HepG2 (cell line): ENCODE measurements at regions not wholly inside any gene's neighbourhood (a gene's known extent, or its start where the extent isn't known, plus 50 kb on each side); places are given as distances from the start of the nearest gene placed in this dataset.

Source experiments
- ATAC-seq: fragments of 200-7000 bp; cut with Tn5 transposase; 3 replicates; pipeline ENCODE4 v1.9.1; 2020; ENCODE audit warnings: mild to moderate bottlenecking, moderate library complexity
- BruUV-seq: library from RNA; stranded (reverse); fragments of 400-500 nt; replicated peaks from 2 replicates; lab custom pipeline; 2021; lab: Mats Ljungman, UMichigan
- CTCF ChIA-PET: fragments of 300-600 bp; formaldehyde crosslinking; extraction: SDS; loops from one replicate; lab custom pipeline; 2021; ENCODE audit warnings: low total read pairs, inconsistent platforms, low intra/inter-chr PET ratio; lab: Yijun Ruan, JAX
- POLR2A ChIA-PET: fragments of 350-600 bp; sonication (Branson Sonifier 250); formaldehyde crosslinking; loops from one replicate; lab custom pipeline; 2020; ENCODE audit warnings: antibody characterized with exemption, inconsistent platforms; lab: Yijun Ruan, JAX
- DNase-seq: peaks from one replicate; pipeline ENCODE4 v3.0.0-alpha.2; 2015; ENCODE audit warnings: low spot score
- FAIRE-seq: peaks from 3 replicates; lab custom pipeline; 2011; peaks lifted over from hg19 to GRCh38; lab: Jason Lieb, UNC
- H2AFZ ChIP-seq: one replicate; pipeline ENCODE4 v1.6.1; 2011; ENCODE audit warnings: low read length, inconsistent platforms
- H3K27ac ChIP-seq: fragments of 300-600 bp; 3 replicates; pipeline ENCODE4 v1.8.0; 2011; ENCODE audit warnings: mixed run types, mild to moderate bottlenecking, mixed read lengths, low read length, inconsistent platforms; ENCODE audit not compliant: insufficient read depth; ENCODE audit errors: extremely low read length
- H3K27me3 ChIP-seq, 2 experiments: fragments of 200-600 bp in 1 of 2; 2 replicates in 1 of 2; 3 replicates in 1 of 2; pipeline versions ENCODE4 v1.6.0 to v1.8.0; 2011; ENCODE audit warnings: low read length in 2 of 2, mild to moderate bottlenecking in 2 of 2, moderate library complexity in 2 of 2, inconsistent platforms in 1 of 2; ENCODE audit not compliant: insufficient read depth in 2 of 2, control insufficient read depth in 1 of 2
- H3K36me3 ChIP-seq, 2 experiments: fragments of 200-600 bp in 1 of 2; replicated peaks in 1 of 2; 2 replicates in 1 of 2; 3 replicates in 1 of 2; pipeline versions ENCODE4 v1.5.1 to v1.8.0; 2011; ENCODE audit warnings: low read length in 2 of 2, inconsistent platforms in 1 of 2; ENCODE audit not compliant: insufficient read depth in 2 of 2, control insufficient read depth in 1 of 2
- H3K4me1 ChIP-seq: 2 replicates; pipeline ENCODE4 v1.5.1; 2012; ENCODE audit warnings: low read length, inconsistent platforms; ENCODE audit not compliant: insufficient read depth
- H3K4me2 ChIP-seq: 2 replicates; pipeline ENCODE4 v1.6.0; 2011; ENCODE audit warnings: low read depth, low read length, inconsistent platforms
- H3K4me3 ChIP-seq, 3 experiments: fragments of 200-600 bp in 1 of 3; sonication (generic), shearing (Covaris generic) in 1 of 3; replicated peaks in 1 of 3; 2 replicates each; pipeline ENCODE4 v1.5.1; 2011 to 2016; ENCODE audit warnings: low read length in 3 of 3, inconsistent platforms in 2 of 3, low read depth in 2 of 3, mild to moderate bottlenecking in 2 of 3, control low read depth in 1 of 3, mixed read lengths in 1 of 3; ENCODE audit not compliant: insufficient read depth in 1 of 3
- H3K79me2 ChIP-seq: one replicate; pipeline ENCODE4 v1.6.1; 2011; ENCODE audit warnings: low read length, inconsistent platforms; ENCODE audit not compliant: insufficient read depth
- H3K9ac ChIP-seq: 2 replicates; pipeline ENCODE4 v1.6.0; 2011; ENCODE audit warnings: mild to moderate bottlenecking, low read depth, low read length, inconsistent platforms; ENCODE audit not compliant: insufficient read depth
- H3K9me3 ChIP-seq: 2 replicates; pipeline ENCODE4 v1.5.1; 2012; ENCODE audit warnings: mild to moderate bottlenecking, low read length
- H4K20me1 ChIP-seq: 2 replicates; pipeline ENCODE4 v1.6.0; 2011; ENCODE audit warnings: inconsistent platforms, mild to moderate bottlenecking, low read length, moderate library complexity; ENCODE audit not compliant: insufficient read depth
- HOXD1 ChIP-seq: sonication (generic); formaldehyde crosslinking; IDR thresholded peaks from 2 replicates; pipeline ENCODE4 v1.5.0; 2020; ENCODE audit warnings: missing genetic modification reagents
- MAZ ChIP-seq, 2 experiments: sonication (generic) in 1 of 2; formaldehyde crosslinking in 1 of 2; IDR thresholded peaks; 2 replicates each; pipeline versions ENCODE4 v1.5.0 to v1.6.1; 2012 to 2020; ENCODE audit warnings: low read depth in 2 of 2, mild to moderate bottlenecking in 2 of 2, borderline replicate concordance in 1 of 2, improper control_type of control experiment in 1 of 2, low read length in 1 of 2, missing genetic modification reagents in 1 of 2, moderate library complexity in 1 of 2
- PITX1 ChIP-seq: sonication (generic); formaldehyde crosslinking; IDR thresholded peaks from 2 replicates; pipeline ENCODE4 v1.5.1; 2020; ENCODE audit warnings: mild to moderate bottlenecking, missing genetic modification reagents
- SETDB1 ChIP-seq: sonication (generic); formaldehyde crosslinking; IDR thresholded peaks from 2 replicates; pipeline ENCODE4 v1.5.1; 2020; ENCODE audit warnings: missing genetic modification reagents, mild to moderate bottlenecking, borderline replicate concordance
- SNAI1 ChIP-seq: sonication (generic); formaldehyde crosslinking; IDR thresholded peaks from 2 replicates; pipeline ENCODE4 v1.5.0; 2020; ENCODE audit warnings: mild to moderate bottlenecking, missing genetic modification reagents, borderline replicate concordance
- SP5 ChIP-seq: IDR thresholded peaks from 2 replicates; pipeline ENCODE4 v1.6.1; 2016; ENCODE audit warnings: low read depth, borderline replicate concordance
- ZBTB43 ChIP-seq: sonication (generic); formaldehyde crosslinking; conservative IDR thresholded peaks from 2 replicates; pipeline ENCODE4 v1.4.0; 2020; ENCODE audit warnings: missing genetic modification reagents
- ZMAT3 ChIP-seq: sonication (generic); formaldehyde crosslinking; conservative IDR thresholded peaks from 2 replicates; pipeline ENCODE4 v1.7.0; 2021; ENCODE audit warnings: missing genetic modification reagents
- whole genome bisulfite sequencing: methylation state at CpG from one replicate; pipeline ENCODE4 v1.1.6; 2017; ENCODE audit warnings: low lambda C conversion rate; 5-methylcytosine and 5-hydroxymethylcytosine counted together
- in situ Hi-C: cut with HindIII; loops from 2 replicates; pipeline ENCODE4 v1.10.0; 2017; ENCODE audit warnings: low pct_unique_long_range_greater_than_20kb; ENCODE audit not compliant: extremely low pct_ligation_motif_present
- intact Hi-C: fragments of 100-400 bp; cut with micrococcal nuclease; formaldehyde crosslinking; loops from one replicate; pipeline ENCODE4 v1.10.0; 2022; ENCODE audit not compliant: unreplicated experiment

GRCh38 chr3:182234881-182235280, 523.2 kb downstream of the SOX2 start:
- H4K20me1 ChIP-seq: no peaks in the 10 kb centered on the region
- ATAC-seq (no peak), FAIRE-seq (no peak), DNase-seq (no peak)
- ChIA-PET CTCF (no interaction called here), POLR2A (interaction anchor here (1.8 kb wide), 1 partner anchor 10 kb away, joined by 5 read pairs; no protein-coding TSS in a partner anchor)
- TF ChIP-seq PITX1 (CRISPR knock-in tag) (no peak), SETDB1 (no peak), SNAI1 (CRISPR knock-in tag) (no peak), HOXD1 (CRISPR knock-in tag) (no peak), ZBTB43 (CRISPR knock-in tag) (no peak), MAZ (IDR thresholded peaks at IDR 0.05; ENCODE audit: borderline replicate concordance, low read depth, low read length) (no peak), MAZ (CRISPR knock-in tag; IDR thresholded peaks at IDR 0.05; ENCODE audit: low read depth) (no peak), ZMAT3 (CRISPR knock-in tag) (no peak), SP5 (CRISPR knock-in tag) (no peak)
- intact Hi-C loops (no loop called here), in situ Hi-C loops (no loop called here)
- 41% methylated on average over 2 of the region's 2 CpGs for WGBS
- H3K36me3 ChIP-seq: no peaks in the 10 kb centered on the region
- no TSS peak for BruUV-seq
- H3K4me2 ChIP-seq: no peak overlapping the region
- H3K9ac ChIP-seq: no peak overlapping the region
- H3K4me1 ChIP-seq: peaks cover 31% of the 10 kb centered on the region
- H3K4me3 ChIP-seq: no peak overlapping the region
- H3K27me3 ChIP-seq: no peaks in the 10 kb centered on the region
- no peak overlapping the region for H2AFZ ChIP-seq
- H3K79me2 ChIP-seq: no peaks in the 10 kb centered on the region
- no peak overlapping the region for H3K27ac ChIP-seq
- H3K9me3 ChIP-seq: no peaks in the 10 kb centered on the region
